ENCODE measurements at regions not wholly inside any gene's neighbourhood (a gene's known extent, or its start where the extent isn't known, plus 50 kb on each side); places are given as distances from the start of the nearest gene placed in this dataset.

DNA sequence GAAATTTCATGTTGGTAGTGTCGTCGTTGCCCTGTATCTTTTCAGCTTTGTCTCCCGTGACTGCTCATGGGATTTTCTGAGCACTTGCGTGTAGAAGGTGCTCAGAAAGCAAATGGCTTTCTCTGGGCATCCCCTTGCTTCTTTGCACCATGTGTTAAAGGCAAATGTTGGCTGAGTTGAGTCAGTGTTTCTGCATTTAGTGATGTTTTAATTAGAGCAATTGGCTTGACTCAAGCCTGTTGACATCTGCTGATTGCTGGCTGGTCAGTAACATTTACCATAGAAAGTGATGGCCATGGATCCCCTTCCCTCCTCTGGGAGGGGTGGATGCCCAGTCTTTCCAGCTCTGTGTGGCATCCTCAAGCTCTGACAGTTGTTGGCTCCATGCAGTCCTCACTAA lies 187.2 kb upstream of the MPHOSPH6 start:
- ATAC-seq: no peak

- no peak for ATAC-seq
Observed at GRCh38 chr16:82350560-82350959, 180.5 kb upstream of the MPHOSPH6 start.

DNA sequence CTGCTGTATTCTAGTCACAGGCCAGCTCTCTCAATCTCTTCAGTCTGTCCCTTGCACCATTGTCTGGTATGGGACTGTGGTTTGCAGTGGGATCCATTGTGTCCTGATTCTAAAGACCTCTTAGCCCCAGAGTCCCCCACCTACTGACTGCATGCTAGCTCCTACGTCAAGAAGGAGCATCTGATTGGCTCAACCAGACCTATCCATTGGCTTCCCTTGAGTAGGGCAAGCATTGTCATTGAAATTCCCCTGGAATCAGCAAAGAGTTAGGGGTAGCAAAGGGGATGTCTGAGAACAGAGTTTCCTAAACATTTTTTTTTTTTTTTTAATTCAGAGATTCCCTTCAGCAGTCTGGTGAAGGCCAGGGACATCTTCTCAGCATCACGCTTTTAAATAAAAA lies 175.3 kb upstream of the MPHOSPH6 start:
- ATAC-seq: no peak

GRCh38 chr16:82344157-82344556 lies 174.1 kb upstream of the MPHOSPH6 start:
- ATAC-seq: peak; percentile 52

DNA sequence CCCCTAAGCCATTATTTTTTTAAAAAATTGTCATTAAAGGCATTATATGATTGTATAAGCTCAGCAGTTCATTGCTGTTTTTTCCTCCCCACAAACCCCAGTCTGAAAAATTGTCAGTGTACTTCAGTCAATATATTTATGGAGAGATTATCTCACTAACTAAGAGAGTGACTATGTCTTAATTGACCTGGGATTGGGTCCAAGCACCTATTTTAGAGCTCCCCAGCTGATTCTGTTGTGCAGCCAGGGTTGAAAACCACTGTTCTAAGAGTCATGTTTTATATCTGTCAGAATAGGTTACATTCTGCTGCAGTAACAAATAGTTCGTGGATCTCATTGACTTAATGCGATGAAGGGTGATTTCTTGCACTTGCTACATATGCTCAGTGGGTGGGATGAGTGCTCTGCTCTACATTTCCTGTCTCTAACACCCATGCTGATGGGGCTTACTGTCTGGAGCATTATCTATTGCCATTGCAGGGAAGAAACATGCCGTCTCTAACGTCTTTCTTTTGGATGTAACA lies 171.2 kb upstream of the MPHOSPH6 start:
- no peak for ATAC-seq

- no peak for ATAC-seq
Observed at GRCh38 chr16:82340531-82340930, 170.5 kb upstream of the MPHOSPH6 start.

GRCh38 chr16:82337355-82337754 lies 167.3 kb upstream of the MPHOSPH6 start:
- no peak for ATAC-seq

DNA sequence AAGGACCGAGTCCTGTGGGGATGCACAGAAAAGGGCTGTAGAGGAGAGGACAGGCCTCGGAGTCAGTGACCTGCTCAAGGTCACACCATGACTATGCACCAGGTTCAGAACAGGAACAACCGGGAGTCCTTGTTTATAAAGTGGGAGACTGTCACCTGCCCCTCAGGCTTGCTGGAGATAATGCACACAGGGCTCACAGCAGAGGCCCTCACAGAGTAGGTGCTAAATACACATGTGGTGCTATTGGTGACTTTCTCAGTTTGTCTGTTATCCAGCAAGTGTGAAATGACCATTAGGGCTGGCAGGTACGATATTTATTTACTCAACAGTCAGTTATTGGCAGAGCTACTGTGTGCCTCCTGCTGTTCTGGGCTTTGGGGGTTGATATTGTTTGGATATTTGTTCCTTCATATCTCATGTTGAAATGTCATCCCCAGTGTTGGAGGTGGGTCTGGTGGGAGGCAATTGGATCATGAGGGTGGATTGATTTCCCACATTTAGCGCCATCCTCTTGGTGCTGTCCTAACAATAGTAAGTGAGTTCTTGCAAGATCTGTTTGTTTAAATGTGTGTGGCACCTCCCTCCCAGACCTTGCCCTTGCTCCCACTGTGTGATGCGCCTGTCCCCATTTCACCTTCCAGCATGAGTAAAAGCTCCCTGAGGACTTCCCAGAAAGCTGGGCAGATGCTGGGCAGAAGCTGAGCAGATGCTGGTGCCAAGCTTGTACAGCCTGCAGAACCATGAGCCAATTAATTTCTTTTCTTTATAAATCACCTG lies 162.1 kb upstream of the MPHOSPH6 start:
- ATAC-seq: no peak

GRCh38 chr16:82331397-82331796 lies 161.4 kb upstream of the MPHOSPH6 start:
- no peak for ATAC-seq

DNA sequence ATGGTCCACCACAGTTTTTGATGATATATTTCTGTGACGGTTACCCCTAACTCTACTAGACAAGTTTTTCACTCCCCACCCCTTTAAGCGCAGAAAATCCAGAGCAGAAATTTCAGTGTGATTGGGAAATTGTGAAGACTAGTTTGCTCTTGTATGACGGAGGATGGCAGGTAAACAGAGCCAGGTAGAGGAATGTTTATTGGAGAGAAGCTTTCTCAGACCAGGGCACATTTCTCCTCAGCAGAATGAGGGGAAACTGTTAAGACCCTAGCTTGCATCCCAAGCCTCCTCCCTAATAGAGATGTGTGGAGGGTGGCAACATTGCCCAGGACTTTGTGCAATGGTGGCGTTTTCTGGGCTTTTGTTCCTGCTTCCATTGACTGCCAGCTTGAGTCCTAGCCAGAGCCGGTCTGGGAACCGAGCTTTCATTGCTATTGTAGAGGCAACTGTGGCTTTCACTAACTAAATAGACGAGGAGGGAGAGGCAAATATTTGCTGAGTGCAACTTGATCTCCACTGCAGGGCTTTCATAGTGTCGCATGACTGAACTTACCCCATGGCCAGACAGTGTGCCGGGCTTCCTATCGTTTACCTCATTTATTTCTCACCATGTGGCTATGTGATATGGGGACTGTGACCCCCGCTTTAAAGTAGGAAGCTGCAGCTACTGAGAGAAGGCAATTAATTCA lies 159.6 kb upstream of the MPHOSPH6 start:
- ATAC-seq: no peak

DNA sequence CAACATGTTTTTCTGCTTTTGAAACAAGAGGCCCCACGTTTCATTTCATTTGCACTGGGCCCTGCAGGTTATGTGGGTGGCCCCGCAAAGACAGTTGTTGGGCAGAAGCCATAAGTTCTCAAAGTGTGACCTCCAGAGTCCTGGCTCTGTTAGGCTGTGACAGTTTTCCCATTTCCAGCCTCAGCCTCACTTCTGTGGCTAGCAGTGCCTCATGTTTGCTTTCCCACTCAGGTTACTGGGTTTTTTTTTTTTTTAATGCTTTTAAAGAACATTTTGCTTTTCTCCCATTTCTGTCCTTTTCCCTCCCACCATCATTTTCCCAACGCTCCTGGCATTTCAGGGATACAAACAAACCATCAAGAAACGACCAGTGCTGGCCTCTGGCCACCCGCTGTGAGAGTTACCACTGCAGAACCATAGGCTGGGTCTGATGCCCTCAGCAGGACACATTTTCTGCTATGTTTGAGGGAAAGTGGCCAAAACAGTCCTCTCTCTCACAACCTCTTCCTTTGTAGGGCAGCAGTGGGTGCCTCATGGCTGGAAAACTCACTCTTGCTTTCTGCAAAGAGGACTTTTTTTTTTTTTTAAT lies 159.0 kb upstream of the MPHOSPH6 start:
- ATAC-seq: no peak

- ATAC-seq: no peak
Observed at GRCh38 chr16:82323171-82323570, 153.1 kb upstream of the MPHOSPH6 start.

DNA sequence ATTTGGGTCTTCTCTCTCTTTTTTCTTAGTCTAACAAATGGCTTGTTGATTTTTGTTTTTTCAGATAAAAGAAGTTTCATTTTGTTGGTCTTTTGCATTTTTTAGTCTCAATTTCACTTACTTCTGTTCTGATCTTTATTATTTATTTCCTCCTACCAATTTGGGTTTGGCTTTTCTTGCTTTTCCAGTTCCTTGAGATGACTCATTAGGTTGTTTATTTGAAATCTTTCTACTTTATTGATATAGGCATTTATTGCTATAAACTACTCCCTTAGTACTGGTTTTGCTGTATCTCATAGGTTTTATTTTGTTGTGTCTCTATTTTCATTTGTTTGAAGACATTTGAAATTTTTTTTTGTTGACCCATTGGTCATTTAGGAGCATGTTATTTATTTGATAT lies 152.2 kb upstream of the MPHOSPH6 start:
- ATAC-seq: no peak

GRCh38 chr16:82319038-82319437 lies 149.0 kb upstream of the MPHOSPH6 start:
- ATAC-seq: no peak

GRCh38 chr16:82317411-82318167 lies 147.6 kb upstream of the MPHOSPH6 start:
- ATAC-seq: no peak

DNA sequence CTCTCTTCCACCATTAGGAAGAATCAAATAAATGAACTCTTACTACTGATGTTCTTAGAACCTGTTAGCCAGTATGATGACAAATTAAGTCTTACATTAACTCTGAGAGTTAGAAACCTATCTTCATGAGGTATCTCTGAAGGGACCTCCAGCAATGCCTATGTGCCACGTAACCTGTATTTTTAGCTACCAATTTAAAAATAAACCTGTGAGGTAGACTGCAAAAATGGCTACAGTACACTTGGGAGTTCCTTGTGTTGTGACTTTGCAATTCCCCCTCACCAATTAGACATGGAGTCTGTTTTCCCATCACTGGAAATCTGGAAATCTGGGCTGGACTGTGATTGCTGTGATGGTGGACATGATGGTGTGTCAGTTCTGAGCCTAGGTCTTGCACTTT lies 143.7 kb upstream of the MPHOSPH6 start:
- ATAC-seq: no peak

- ATAC-seq: no peak
Observed at GRCh38 chr16:82311528-82311927, 141.5 kb upstream of the MPHOSPH6 start.

- no peak for ATAC-seq
Observed at GRCh38 chr16:82302042-82302727, 132.2 kb upstream of the MPHOSPH6 start.

DNA sequence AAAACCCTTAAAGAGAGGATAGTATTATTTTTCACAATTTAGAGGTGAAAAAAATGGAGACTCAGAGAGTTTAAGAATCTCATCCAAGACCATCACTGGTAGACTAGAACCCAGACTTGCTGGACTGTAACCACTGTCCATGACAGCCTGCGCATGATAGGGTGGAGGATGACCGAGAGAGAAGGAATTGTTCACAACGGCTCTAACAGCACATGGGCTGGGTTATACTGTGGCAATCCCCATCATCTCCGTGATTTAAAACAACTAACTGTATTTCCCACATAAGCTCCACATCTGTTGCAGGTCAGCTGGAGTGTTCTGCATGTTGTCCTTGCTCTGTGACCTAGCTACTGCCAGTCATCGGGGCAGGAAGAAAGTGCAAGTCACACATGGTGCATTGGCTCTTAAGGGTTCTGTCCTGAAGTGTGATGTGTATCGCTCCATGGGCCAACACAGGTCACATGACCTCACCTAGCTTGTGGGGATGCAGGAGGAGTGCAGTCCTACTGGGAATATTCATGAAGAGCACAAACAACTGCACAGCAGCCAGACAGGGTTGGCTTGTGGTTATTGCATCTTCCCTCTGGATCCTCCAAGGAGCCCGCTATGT lies 131.2 kb upstream of the MPHOSPH6 start:
- no peak for ATAC-seq

GRCh38 chr16:82300374-82300951 lies 130.4 kb upstream of the MPHOSPH6 start:
- no peak for ATAC-seq

GRCh38 chr16:82298472-82298871 lies 128.4 kb upstream of the MPHOSPH6 start:
- no peak for ATAC-seq

All from esophagus mucosa (tissue), 1 donor.